ENCODE measurements at regions not wholly inside any gene's neighbourhood (a gene's known extent, or its start where the extent isn't known, plus 50 kb on each side); places are given as distances from the start of the nearest gene placed in this dataset.

DNA sequence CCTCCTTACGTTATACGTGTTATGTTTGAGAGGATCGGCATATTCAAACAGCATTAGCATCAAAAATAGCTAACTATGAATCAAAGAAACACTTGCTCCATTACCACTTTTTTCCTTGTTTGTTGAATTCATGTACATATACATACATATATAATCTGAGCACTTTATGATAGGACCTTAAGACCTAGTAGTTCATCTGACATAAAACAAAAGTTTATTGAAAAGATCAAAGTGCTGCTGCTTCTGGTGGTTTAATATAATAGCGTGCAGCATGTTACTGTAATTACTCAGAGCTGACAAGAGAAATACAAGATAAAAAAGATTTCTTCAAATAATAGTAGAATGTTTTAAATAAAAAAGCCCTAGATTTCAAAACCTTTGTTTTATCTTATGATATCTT lies 1850.9 kb upstream of the LRRTM1 start:
- H3K27me3 ChIP-seq = no peaks in the 10 kb centered on the region
- H3K9me3 ChIP-seq = no peaks in the 10 kb centered on the region
- no peak for TF ChIP-seq POLR2A (IDR thresholded peaks at IDR 0.05)
- TF ChIP-seq, protein P1, sequence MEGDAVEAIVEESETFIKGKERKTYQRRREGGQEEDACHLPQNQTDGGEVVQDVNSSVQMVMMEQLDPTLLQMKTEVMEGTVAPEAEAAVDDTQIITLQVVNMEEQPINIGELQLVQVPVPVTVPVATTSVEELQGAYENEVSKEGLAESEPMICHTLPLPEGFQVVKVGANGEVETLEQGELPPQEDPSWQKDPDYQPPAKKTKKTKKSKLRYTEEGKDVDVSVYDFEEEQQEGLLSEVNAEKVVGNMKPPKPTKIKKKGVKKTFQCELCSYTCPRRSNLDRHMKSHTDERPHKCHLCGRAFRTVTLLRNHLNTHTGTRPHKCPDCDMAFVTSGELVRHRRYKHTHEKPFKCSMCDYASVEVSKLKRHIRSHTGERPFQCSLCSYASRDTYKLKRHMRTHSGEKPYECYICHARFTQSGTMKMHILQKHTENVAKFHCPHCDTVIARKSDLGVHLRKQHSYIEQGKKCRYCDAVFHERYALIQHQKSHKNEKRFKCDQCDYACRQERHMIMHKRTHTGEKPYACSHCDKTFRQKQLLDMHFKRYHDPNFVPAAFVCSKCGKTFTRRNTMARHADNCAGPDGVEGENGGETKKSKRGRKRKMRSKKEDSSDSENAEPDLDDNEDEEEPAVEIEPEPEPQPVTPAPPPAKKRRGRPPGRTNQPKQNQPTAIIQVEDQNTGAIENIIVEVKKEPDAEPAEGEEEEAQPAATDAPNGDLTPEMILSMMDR (IDR thresholded peaks at IDR 0.05) = no peak
- no peaks in the 10 kb centered on the region for H3K4me1 ChIP-seq
- no peaks in the 10 kb centered on the region for H3K36me3 ChIP-seq
- no peak overlapping the region for H3K4me3 ChIP-seq
- no peak for DNase-seq
- no peak overlapping the region for H3K27ac ChIP-seq

DNA sequence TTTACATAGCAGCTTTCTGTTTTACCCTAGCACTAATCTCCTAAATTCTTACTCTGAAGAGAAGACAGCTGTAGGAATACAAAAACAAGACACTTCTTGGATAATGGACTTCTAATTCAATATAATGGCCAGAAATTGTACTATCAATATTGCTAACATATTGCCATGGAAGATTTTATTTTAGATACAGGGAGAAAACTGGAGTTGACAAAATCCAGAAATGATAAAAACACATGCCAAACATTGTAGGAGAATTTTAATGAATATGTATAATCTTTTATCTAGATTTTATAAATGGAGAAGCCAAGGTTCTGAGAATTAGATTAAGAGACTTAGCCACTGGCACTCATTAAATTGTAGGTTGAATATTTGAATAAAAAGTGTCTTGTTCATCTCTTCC lies 1838.8 kb upstream of the LRRTM1 start:
- Histone ChIP-seq H3K9me3 (no peaks in the 10 kb centered on the region), H3K36me3 (no peaks in the 10 kb centered on the region), H3K4me1 (peaks cover 0 to 8% (median 0%) of the 10 kb centered on the region in 4 donors), H3K4me3 (no peak overlapping the region), H3K27ac (no peak overlapping the region), H3K27me3 (no peaks in the 10 kb centered on the region)
- no peak for DNase-seq
- TF ChIP-seq POLR2A (IDR thresholded peaks at IDR 0.05) = no peak
- TF ChIP-seq, protein P1 (IDR thresholded peaks at IDR 0.05) = no peak

DNA sequence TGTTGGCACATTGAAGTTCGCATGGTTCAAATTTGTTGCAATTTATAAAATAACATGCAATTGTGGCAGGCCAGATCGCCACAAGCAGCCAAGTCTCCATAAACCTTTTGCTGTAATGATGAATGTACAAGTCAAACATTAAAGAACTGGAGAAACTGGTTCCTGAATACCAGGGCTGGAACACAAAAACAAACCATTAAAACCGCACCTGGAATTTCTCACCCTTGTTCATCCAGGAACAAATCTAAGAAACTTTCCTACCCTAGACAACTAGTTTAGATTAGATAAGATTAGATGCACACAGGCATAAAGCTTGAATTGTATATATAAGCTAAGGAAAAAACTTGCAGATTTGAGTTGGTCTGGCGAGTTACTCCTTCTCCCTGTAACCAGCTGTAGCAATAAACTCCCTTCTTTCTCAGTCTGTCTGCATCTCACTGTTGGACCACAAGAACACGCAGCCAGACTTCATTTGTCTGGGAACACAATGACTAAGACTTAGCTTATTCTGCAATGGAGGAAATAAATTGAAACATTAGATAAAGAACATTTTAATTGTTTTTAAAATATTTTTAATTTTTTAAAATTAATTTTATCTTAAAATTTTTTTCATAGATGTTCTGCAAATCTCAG lies 1835.5 kb upstream of the LRRTM1 start:
- no peak overlapping the region for H3K4me3 ChIP-seq
- no peak for DNase-seq
- H3K27me3 ChIP-seq = no peaks in the 10 kb centered on the region
- TF ChIP-seq, protein P1 (IDR thresholded peaks at IDR 0.05) = no peak
- no peak for TF ChIP-seq POLR2A (IDR thresholded peaks at IDR 0.05)
- H3K4me1 ChIP-seq = peaks cover 0 to 8% (median 0%) of the 10 kb centered on the region in 4 donors
- H3K36me3 ChIP-seq = no peaks in the 10 kb centered on the region
- peak overlapping the region in 1 of 4 donors; percentile 42 for H3K27ac ChIP-seq
- H3K9me3 ChIP-seq = no peaks in the 10 kb centered on the region

DNA sequence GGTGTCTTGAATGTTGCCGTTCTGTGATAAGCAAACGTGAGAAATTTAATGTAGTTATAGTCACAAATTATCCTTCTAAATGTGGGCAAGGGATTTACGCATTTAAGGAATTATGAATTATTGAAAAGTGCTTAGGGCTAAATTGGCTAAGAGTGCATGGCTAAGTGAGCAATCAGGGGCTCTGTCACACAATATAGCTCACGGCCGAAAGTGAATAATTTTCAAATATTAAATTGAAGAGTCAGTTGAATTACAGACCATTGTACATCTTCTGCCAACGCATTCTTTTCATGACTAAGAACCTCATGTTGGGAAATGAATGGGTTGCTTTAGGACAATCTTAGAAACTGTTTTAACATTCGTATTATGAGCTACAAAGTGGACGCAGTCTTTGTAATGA lies 1832.9 kb upstream of the LRRTM1 start:
- Histone ChIP-seq H3K4me1 (peaks cover 0 to 8% (median 0%) of the 10 kb centered on the region in 4 donors), H3K36me3 (no peaks in the 10 kb centered on the region), H3K4me3 (no peak overlapping the region), H3K27ac (no peak overlapping the region), H3K27me3 (no peaks in the 10 kb centered on the region), H3K9me3 (no peaks in the 10 kb centered on the region)
- DNase-seq = no peak
- TF ChIP-seq, protein P1 (IDR thresholded peaks at IDR 0.05) = no peak
- no peak for TF ChIP-seq POLR2A (IDR thresholded peaks at IDR 0.05)

DNA sequence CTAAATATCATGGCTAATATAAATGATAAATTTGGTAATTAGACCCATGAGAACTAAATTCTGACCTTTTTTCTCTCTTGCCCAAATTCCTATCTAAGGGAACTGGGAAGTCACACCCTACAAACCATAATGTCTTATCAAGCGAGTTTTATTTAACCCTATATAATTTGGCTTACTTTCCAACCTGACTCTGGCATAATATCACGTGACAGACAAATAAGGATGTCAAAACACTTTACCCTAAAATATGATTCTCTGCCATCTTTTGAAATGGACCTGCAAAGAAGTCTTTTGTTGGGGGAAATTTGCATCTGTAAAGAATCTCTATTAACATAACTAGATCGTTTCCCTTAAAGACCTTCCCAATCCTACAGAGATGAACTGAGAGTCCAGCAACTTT lies 1823.5 kb upstream of the LRRTM1 start:
- no peak overlapping the region for H3K4me3 ChIP-seq
- no peaks in the 10 kb centered on the region for H3K36me3 ChIP-seq
- no peaks in the 10 kb centered on the region for H3K27me3 ChIP-seq
- no peak for DNase-seq
- TF ChIP-seq, protein P1 (IDR thresholded peaks at IDR 0.05) = no peak
- no peak for TF ChIP-seq POLR2A (IDR thresholded peaks at IDR 0.05)
- no peaks in the 10 kb centered on the region for H3K9me3 ChIP-seq
- H3K27ac ChIP-seq = no peak overlapping the region
- no peaks in the 10 kb centered on the region for H3K4me1 ChIP-seq

DNA sequence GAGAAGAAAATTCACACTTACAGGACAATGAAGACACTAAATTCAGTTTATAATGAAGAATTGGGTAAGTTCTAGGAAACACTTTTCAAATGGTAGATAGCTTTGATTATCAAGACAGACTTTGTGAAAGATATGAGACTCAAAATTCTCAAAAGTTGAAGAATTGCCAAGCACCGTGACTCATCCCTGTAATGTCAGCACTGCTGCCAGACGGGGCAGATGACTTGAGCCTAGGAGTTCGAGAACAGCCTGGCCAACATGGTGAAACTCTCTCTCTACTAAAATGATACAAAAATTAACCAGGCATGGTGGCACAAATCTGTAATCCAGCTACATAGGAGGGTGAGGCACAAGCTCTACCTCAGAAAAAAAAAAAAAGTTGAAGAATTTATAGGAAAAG lies 1820.1 kb upstream of the LRRTM1 start:
- DNase-seq = no peak
- Histone ChIP-seq H3K27me3 (no peaks in the 10 kb centered on the region), H3K36me3 (no peaks in the 10 kb centered on the region), H3K4me1 (no peaks in the 10 kb centered on the region), H3K27ac (no peak overlapping the region), H3K9me3 (no peaks in the 10 kb centered on the region), H3K4me3 (no peak overlapping the region)
- no peak for TF ChIP-seq POLR2A (IDR thresholded peaks at IDR 0.05)
- TF ChIP-seq, protein P1 (IDR thresholded peaks at IDR 0.05) = no peak
